NCI-H1694 treated with DMSO at 0.1 percent for 48 hours (cell line): ENCODE measurements at regions not wholly inside any gene's neighbourhood (a gene's known extent, or its start where the extent isn't known, plus 50 kb on each side); places are given as distances from the start of the nearest gene placed in this dataset.
"Not testable (repeated sequence)": the region's sequence is repeated elsewhere in the genome, so short reads cannot be mapped to it uniquely, and the experiment has no call there.

Experiments
- DNase-seq: peaks from one replicate; lab custom pipeline; 2025; lab: John Stamatoyannopoulos, UW

GRCh38 chr7:67475293-67475692, 478.7 kb downstream of the TYW1 start:
- DNase-seq, result no peak

GRCh38 chr7:67478066-67478465, 481.4 kb downstream of the TYW1 start:
- no peak for DNase-seq

- DNase-seq, result peak; percentile 82
These were observed 487.7 kb downstream of the TYW1 start for GRCh38 chr7:67484244-67484751.

- no peak for DNase-seq
These were observed 489.8 kb downstream of the TYW1 start for GRCh38 chr7:67486401-67486800.

GRCh38 chr7:67487316-67487715, 490.7 kb downstream of the TYW1 start:
- no peak for DNase-seq

GRCh38 chr7:67489881-67490280, 493.2 kb downstream of the TYW1 start:
- no peak for DNase-seq

GRCh38 chr7:67493366-67493765, 496.7 kb downstream of the TYW1 start:
- DNase-seq, result peak; percentile 64

GRCh38 chr7:67496589-67496988, 500.0 kb downstream of the TYW1 start:
- peak; percentile 87 for DNase-seq

- not testable (repeated sequence) for DNase-seq
These were observed 501.3 kb downstream of the TYW1 start for GRCh38 chr7:67497914-67498313.

GRCh38 chr7:67502929-67503328, 506.3 kb downstream of the TYW1 start:
- DNase-seq, result no peak

GRCh38 chr7:67505449-67505848, 508.8 kb downstream of the TYW1 start:
- DNase-seq, result no peak

- no peak for DNase-seq
These were observed 515.8 kb downstream of the TYW1 start for GRCh38 chr7:67512481-67512880.

- no peak for DNase-seq
These were observed 521.9 kb downstream of the TYW1 start for GRCh38 chr7:67518580-67518979.

GRCh38 chr7:67519171-67519570, 522.5 kb downstream of the TYW1 start:
- no peak for DNase-seq

GRCh38 chr7:67522504-67522903, 525.9 kb downstream of the TYW1 start:
- no peak for DNase-seq

- DNase-seq, result no peak
These were observed 527.1 kb downstream of the TYW1 start for GRCh38 chr7:67523713-67524112.

- no peak for DNase-seq
These were observed 529.0 kb downstream of the TYW1 start for GRCh38 chr7:67525588-67525987.

GRCh38 chr7:67535241-67535989, 538.8 kb downstream of the TYW1 start:
- no peak for DNase-seq

GRCh38 chr7:67542916-67543315, 546.3 kb downstream of the TYW1 start:
- DNase-seq, result no peak

GRCh38 chr7:67547183-67547907, 550.7 kb downstream of the TYW1 start:
- DNase-seq, result no peak

GRCh38 chr7:67549126-67549525, 552.5 kb downstream of the TYW1 start:
- no peak for DNase-seq

- no peak for DNase-seq
These were observed 554.3 kb downstream of the TYW1 start for GRCh38 chr7:67550801-67551436.

GRCh38 chr7:67552738-67553137, 556.1 kb downstream of the TYW1 start:
- DNase-seq, result no peak
